Activated CD4-positive, alpha-beta T cell treated with anti-CD3 and anti-CD28 coated beads, Interleukin-2, amount 50 U/mL, for 16 hours (primary cell): ENCODE measurements at regions not wholly inside any gene's neighbourhood (a gene's known extent, or its start where the extent isn't known, plus 50 kb on each side); places are given as distances from the start of the nearest gene placed in this dataset.
"Not testable (repeated sequence)": the region's sequence is repeated elsewhere in the genome, so short reads cannot be mapped to it uniquely, and the experiment has no call there.

ENCODE experiments used
- DNase-seq: peaks from one replicate; pipeline ENCODE4 v3.0.0-alpha.2; 2020

- no peak for DNase-seq
Observed at GRCh38 chr7:121618182-121618581, 222.1 kb upstream of the FAM3C start.

GRCh38 chr7:121610243-121610642, 214.1 kb upstream of the FAM3C start:
- no peak for DNase-seq

- DNase-seq, result no peak
Observed at GRCh38 chr7:121609208-121609607, 213.1 kb upstream of the FAM3C start.

GRCh38 chr7:121608785-121609184, 212.7 kb upstream of the FAM3C start:
- DNase-seq, result no peak

GRCh38 chr7:121608183-121608582, 212.1 kb upstream of the FAM3C start:
- not testable (repeated sequence) for DNase-seq

- no peak for DNase-seq
Observed at GRCh38 chr7:121605317-121605680, 209.2 kb upstream of the FAM3C start.

GRCh38 chr7:121604627-121605316, 208.7 kb upstream of the FAM3C start:
- DNase-seq, result no peak

GRCh38 chr7:121603886-121604285, 207.8 kb upstream of the FAM3C start:
- no peak for DNase-seq

GRCh38 chr7:121599887-121600286, 203.8 kb upstream of the FAM3C start:
- no peak for DNase-seq

- DNase-seq, result no peak
Observed at GRCh38 chr7:121595758-121596696, 199.9 kb upstream of the FAM3C start.

- DNase-seq, result no peak
Observed at GRCh38 chr7:121591926-121592325, 195.8 kb upstream of the FAM3C start.

GRCh38 chr7:121587435-121587834, 191.3 kb upstream of the FAM3C start:
- no peak for DNase-seq

GRCh38 chr7:121582258-121582657, 186.2 kb upstream of the FAM3C start:
- DNase-seq, result no peak

- DNase-seq, result no peak
Observed at GRCh38 chr7:121579639-121580038, 183.5 kb upstream of the FAM3C start.

GRCh38 chr7:121578669-121579068, 182.6 kb upstream of the FAM3C start:
- peak; percentile 6 for DNase-seq

GRCh38 chr7:121576148-121576917, 180.2 kb upstream of the FAM3C start:
- no peak for DNase-seq

GRCh38 chr7:121575194-121575765, 179.2 kb upstream of the FAM3C start:
- DNase-seq, result no peak

- DNase-seq, result no peak
Observed at GRCh38 chr7:121574109-121574508, 178.0 kb upstream of the FAM3C start.

- no peak for DNase-seq
Observed at GRCh38 chr7:121572615-121573014, 176.5 kb upstream of the FAM3C start.

GRCh38 chr7:121570365-121570764, 174.3 kb upstream of the FAM3C start:
- DNase-seq, result no peak

GRCh38 chr7:121563177-121563576, 167.1 kb upstream of the FAM3C start:
- DNase-seq, result no peak

GRCh38 chr7:121562259-121562658, 166.2 kb upstream of the FAM3C start:
- no peak for DNase-seq

GRCh38 chr7:121561717-121562116, 165.6 kb upstream of the FAM3C start:
- no peak for DNase-seq
